GM23338 (cell line): ENCODE measurements at regions not wholly inside any gene's neighbourhood (a gene's known extent, or its start where the extent isn't known, plus 50 kb on each side); places are given as distances from the start of the nearest gene placed in this dataset.

Experiments used
- ATAC-seq: fragments of 200-7000 bp; cut with Tn5 transposase; 3 replicates; pipeline ENCODE4 v1.9.1; 2020
- DNase-seq: peaks from one replicate; pipeline ENCODE4 v3.0.0-alpha.2; 2015; ENCODE audit warnings: low spot score
- H2AFZ ChIP-seq: fragments of 200-600 bp; sonication (generic); 2 replicates; pipeline ENCODE4 v1.8.0; 2016; ENCODE audit warnings: antibody characterized with exemption, mild to moderate bottlenecking, moderate library complexity
- H3F3A ChIP-seq: fragments of 200-600 bp; sonication (generic); replicated peaks from 2 replicates; pipeline ENCODE4 v1.8.0; 2017; ENCODE audit warnings: antibody characterized with exemption, mixed run types, low read depth
- H3K27ac ChIP-seq: fragments of 200-600 bp; sonication (generic); 2 replicates; pipeline ENCODE4 v1.6.1; 2016; ENCODE audit warnings: low read depth
- H3K27me3 ChIP-seq: fragments of 200-600 bp; sonication (generic); 2 replicates; pipeline ENCODE4 v1.8.0; 2016; ENCODE audit warnings: mild to moderate bottlenecking, mixed run types, moderate library complexity; ENCODE audit not compliant: insufficient read depth
- H3K36me3 ChIP-seq: fragments of 200-600 bp; sonication (generic); 2 replicates; pipeline ENCODE4 v1.8.0; 2016; ENCODE audit warnings: mild to moderate bottlenecking; ENCODE audit not compliant: insufficient read depth
- H3K4me1 ChIP-seq: fragments of 200-600 bp; sonication (generic); 2 replicates; pipeline ENCODE4 v1.8.0; 2016; ENCODE audit warnings: mild to moderate bottlenecking, moderate library complexity; ENCODE audit not compliant: insufficient read depth
- H3K4me2 ChIP-seq: fragments of 200-600 bp; sonication (generic); 2 replicates; pipeline ENCODE4 v1.7.1; 2017; ENCODE audit warnings: mixed run types
- H3K4me3 ChIP-seq: fragments of 200-600 bp; sonication (generic); 2 replicates; pipeline ENCODE4 v1.6.1; 2016; ENCODE audit warnings: mixed run types
- H3K79me2 ChIP-seq: fragments of 200-600 bp; sonication (generic); replicated peaks from 2 replicates; pipeline ENCODE4 v1.8.0; 2017; ENCODE audit warnings: mild to moderate bottlenecking; ENCODE audit not compliant: insufficient read depth
- H3K9me2 ChIP-seq: fragments of 200-600 bp; sonication (generic); 2 replicates; pipeline ENCODE4 v1.8.0; 2017; ENCODE audit not compliant: insufficient read depth
- H4K20me1 ChIP-seq: fragments of 200-600 bp; sonication (generic); replicated peaks from 2 replicates; pipeline ENCODE4 v1.8.0; 2017; ENCODE audit warnings: mild to moderate bottlenecking; ENCODE audit not compliant: insufficient read depth
- H3K27ac Mint-ChIP-seq: 2 replicates; pipeline ENCODE4 v1.8.0; 2020; ENCODE audit warnings: inconsistent platforms, mild to moderate bottlenecking, moderate library complexity, mixed read lengths
- H3K27me3 Mint-ChIP-seq: 3 replicates; pipeline ENCODE4 v1.8.0; 2022; ENCODE audit warnings: low read depth, mild to moderate bottlenecking, moderate library complexity, mixed read lengths, inconsistent platforms; ENCODE audit not compliant: insufficient read depth, poor library complexity
- H3K36me3 Mint-ChIP-seq: 3 replicates; pipeline ENCODE4 v1.8.0; 2021; ENCODE audit warnings: low read depth, mild to moderate bottlenecking, inconsistent platforms, moderate library complexity, mixed read lengths
- H3K4me1 Mint-ChIP-seq: 3 replicates; pipeline ENCODE4 v1.8.0; 2020; ENCODE audit warnings: mild to moderate bottlenecking, inconsistent platforms, mixed read lengths
- H3K4me3 Mint-ChIP-seq: 3 replicates; pipeline ENCODE4 v1.8.0; 2021; ENCODE audit warnings: moderate library complexity, mild to moderate bottlenecking, inconsistent platforms, mixed read lengths
- H3K9me3 Mint-ChIP-seq: 3 replicates; pipeline ENCODE4 v1.8.0; 2020; ENCODE audit warnings: moderate library complexity, mild to moderate bottlenecking, inconsistent platforms, mixed read lengths
- CREB1 ChIP-seq: fragments of 250-450 bp; sonication (Bioruptor Pico); IDR thresholded peaks from 2 replicates; pipeline ENCODE4 v1.5.0; 2020; ENCODE audit warnings: low read depth, mild to moderate bottlenecking, moderate library complexity
- EZH2phosphoT487 ChIP-seq: fragments of 200-600 bp; sonication (generic); IDR thresholded peaks from one replicate; pipeline ENCODE4 v1.8.1; 2018; ENCODE audit warnings: antibody characterized with exemption; ENCODE audit not compliant: unreplicated experiment
- REST ChIP-seq: IDR thresholded peaks from one replicate; pipeline ENCODE4 v1.6.1; 2018; ENCODE audit warnings: antibody characterized with exemption; ENCODE audit not compliant: unreplicated experiment
- STAT1 ChIP-seq: IDR thresholded peaks from one replicate; pipeline ENCODE4 v1.6.1; 2016; ENCODE audit warnings: antibody characterized with exemption; ENCODE audit not compliant: unreplicated experiment
- ZNF462 ChIP-seq: fragments of 250-450 bp; sonication (Bioruptor Pico); IDR thresholded peaks from 2 replicates; pipeline ENCODE4 v1.5.0; 2020; ENCODE audit warnings: mild to moderate bottlenecking, moderate library complexity

GRCh38 chr4:124288706-124289486 is 423.6 kb downstream of the ANKRD50 start (continued):
- TF ChIP-seq ZNF462 (CRISPR knock-in tag) (no peak), CREB1 (CRISPR knock-in tag) (no peak), EZH2phosphoT487 (no peak)

GRCh38 chr4:124290678-124291077 is 421.9 kb downstream of the ANKRD50 start:
- no peak for ATAC-seq
- Histone ChIP-seq H3K27ac (no peak overlapping the region), H3F3A (no peaks in the 10 kb centered on the region), H3K9me2 (no peaks in the 10 kb centered on the region), H2AFZ (no peak overlapping the region), H3K36me3 (no peaks in the 10 kb centered on the region), H4K20me1 (no peaks in the 10 kb centered on the region), H3K4me2 (no peak overlapping the region), H3K4me3 (no peak overlapping the region), H3K79me2 (no peaks in the 10 kb centered on the region), H3K27me3 (no peaks in the 10 kb centered on the region), H3K4me1 (no peaks in the 10 kb centered on the region)
- Mint-ChIP-seq H3K4me1 (no peaks in the 10 kb centered on the region; the same call in 2 of the 3 replicates), H3K4me3 (no peak overlapping the region), H3K27me3 (no peaks in the 10 kb centered on the region), H3K9me3 (peaks cover 2% of the 10 kb centered on the region; the same call in 1 of the 3 replicates), H3K36me3 (no peaks in the 10 kb centered on the region), H3K27ac (no peak overlapping the region)
- no peak for DNase-seq
- TF ChIP-seq REST (no peak), STAT1 (no peak)
